ENCODE measurements at regions not wholly inside any gene's neighbourhood (a gene's known extent, or its start where the extent isn't known, plus 50 kb on each side); places are given as distances from the start of the nearest gene placed in this dataset.
"Not testable (repeated sequence)": the region's sequence is repeated elsewhere in the genome, so short reads cannot be mapped to it uniquely, and the experiment has no call there.

DNA sequence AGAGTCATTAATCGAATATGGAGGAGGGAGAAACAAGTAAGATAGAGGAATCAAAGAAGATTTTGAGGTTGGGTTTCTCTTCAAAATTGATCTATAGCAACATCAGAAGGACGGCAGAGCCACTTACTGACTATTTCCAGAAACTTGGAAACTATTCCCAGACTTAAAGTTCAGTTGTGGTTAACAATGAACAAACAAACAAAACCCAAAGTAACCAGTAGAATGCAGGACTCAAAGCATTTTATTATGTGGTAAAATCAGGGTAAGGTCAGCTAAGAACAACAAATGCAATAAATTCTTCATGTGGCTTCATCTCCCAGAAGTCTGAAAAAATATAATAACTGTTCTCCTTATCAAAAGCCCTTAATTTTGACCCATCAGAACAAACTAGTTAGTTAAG, 54.9 kb upstream of the OSMR start:
- Histone ChIP-seq H3K4me3 (ENCODE audit: low read length) (no peak overlapping the region), H3K27ac (ENCODE audit: low read depth in 1 of 2, low read length in 2 of 2) (no peak overlapping the region), H3K27me3 (ENCODE audit: control insufficient read depth in 1 of 2, insufficient read depth in 2 of 2, low read length in 2 of 2) (no peaks in the 10 kb centered on the region), H3K9me3 (ENCODE audit: control insufficient read depth in 1 of 2, insufficient read depth in 1 of 2, low read length in 2 of 2) (peaks cover 0 to 10% of the 10 kb centered on the region in 2 experiments), H3K36me3 (ENCODE audit: insufficient read depth, low read length) (no peaks in the 10 kb centered on the region), H3K4me1 (ENCODE audit: insufficient read depth, low read length) (no peaks in the 10 kb centered on the region)
- Mint-ChIP-seq H3K4me1 (ENCODE audit: low read depth) (no peaks in the 10 kb centered on the region), H3K4me3 (no peak overlapping the region), H3K27ac (no peak overlapping the region), H3K36me3 (ENCODE audit: low read depth) (no peaks in the 10 kb centered on the region), H3K9me3 (peaks cover 2% of the 10 kb centered on the region), H3K27me3 (peaks cover 36% of the 10 kb centered on the region)
- TF ChIP-seq, protein P1, sequence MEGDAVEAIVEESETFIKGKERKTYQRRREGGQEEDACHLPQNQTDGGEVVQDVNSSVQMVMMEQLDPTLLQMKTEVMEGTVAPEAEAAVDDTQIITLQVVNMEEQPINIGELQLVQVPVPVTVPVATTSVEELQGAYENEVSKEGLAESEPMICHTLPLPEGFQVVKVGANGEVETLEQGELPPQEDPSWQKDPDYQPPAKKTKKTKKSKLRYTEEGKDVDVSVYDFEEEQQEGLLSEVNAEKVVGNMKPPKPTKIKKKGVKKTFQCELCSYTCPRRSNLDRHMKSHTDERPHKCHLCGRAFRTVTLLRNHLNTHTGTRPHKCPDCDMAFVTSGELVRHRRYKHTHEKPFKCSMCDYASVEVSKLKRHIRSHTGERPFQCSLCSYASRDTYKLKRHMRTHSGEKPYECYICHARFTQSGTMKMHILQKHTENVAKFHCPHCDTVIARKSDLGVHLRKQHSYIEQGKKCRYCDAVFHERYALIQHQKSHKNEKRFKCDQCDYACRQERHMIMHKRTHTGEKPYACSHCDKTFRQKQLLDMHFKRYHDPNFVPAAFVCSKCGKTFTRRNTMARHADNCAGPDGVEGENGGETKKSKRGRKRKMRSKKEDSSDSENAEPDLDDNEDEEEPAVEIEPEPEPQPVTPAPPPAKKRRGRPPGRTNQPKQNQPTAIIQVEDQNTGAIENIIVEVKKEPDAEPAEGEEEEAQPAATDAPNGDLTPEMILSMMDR (IDR thresholded peaks at IDR 0.05), result no peak
- POLR2A ChIA-PET, result no interaction called here
- CTCF ChIA-PET, result no interaction called here
- intact Hi-C loops (cut with DNase I, micrococcal nuclease), result no loop called here
- no peak for ATAC-seq (ENCODE audit: poor library complexity)
- no peak for DNase-seq

DNA sequence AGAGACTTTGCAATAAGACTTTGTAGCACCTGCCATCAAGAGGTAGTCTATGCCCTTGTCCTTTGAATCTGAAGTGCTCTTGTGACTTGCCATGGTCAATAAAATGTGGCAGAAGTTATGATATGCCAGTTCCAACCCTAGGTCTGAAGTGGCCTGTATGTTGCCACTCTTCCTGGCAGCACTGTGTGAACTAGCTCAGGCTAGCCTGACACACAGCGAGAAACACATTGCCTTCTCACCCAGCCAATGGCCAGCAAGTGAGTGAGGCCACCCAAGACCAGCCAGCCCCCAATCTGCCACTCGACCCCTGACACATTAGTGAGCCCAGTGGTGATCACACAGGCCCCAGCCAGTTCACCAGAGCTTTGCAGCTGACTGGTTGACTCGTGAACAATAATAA, 52.7 kb upstream of the OSMR start:
- H3K9me3 Mint-ChIP-seq, result no peaks in the 10 kb centered on the region
- no peak overlapping the region for H3K4me3 Mint-ChIP-seq
- DNase-seq (no peak), ATAC-seq (ENCODE audit: poor library complexity) (no peak)
- TF ChIP-seq, protein P1 (IDR thresholded peaks at IDR 0.05), result no peak
- H3K27ac Mint-ChIP-seq, result no peak overlapping the region
- H3K9me3 ChIP-seq (ENCODE audit: control insufficient read depth in 1 of 2, insufficient read depth in 1 of 2, low read length in 2 of 2), result peaks cover 0 to 3% of the 10 kb centered on the region in 2 experiments
- no peaks in the 10 kb centered on the region for H3K4me1 ChIP-seq (ENCODE audit: insufficient read depth, low read length)
- H3K36me3 ChIP-seq (ENCODE audit: insufficient read depth, low read length), result no peaks in the 10 kb centered on the region
- no peaks in the 10 kb centered on the region for H3K36me3 Mint-ChIP-seq (ENCODE audit: low read depth)
- no peak overlapping the region for H3K4me3 ChIP-seq (ENCODE audit: low read length)
- H3K27ac ChIP-seq (ENCODE audit: low read depth in 1 of 2, low read length in 2 of 2), result no peak overlapping the region
- no peaks in the 10 kb centered on the region for H3K27me3 ChIP-seq (ENCODE audit: control insufficient read depth in 1 of 2, insufficient read depth in 2 of 2, low read length in 2 of 2)
- CTCF ChIA-PET, result interaction anchor here (0.5 kb wide), 1 partner anchor 49 kb away, joined by 3 read pairs; no protein-coding TSS in a partner anchor
- intact Hi-C loops (cut with DNase I, micrococcal nuclease), result no loop called here
- peaks cover 32% of the 10 kb centered on the region for H3K27me3 Mint-ChIP-seq
- POLR2A ChIA-PET, result no interaction called here
- no peaks in the 10 kb centered on the region for H3K4me1 Mint-ChIP-seq (ENCODE audit: low read depth)

DNA sequence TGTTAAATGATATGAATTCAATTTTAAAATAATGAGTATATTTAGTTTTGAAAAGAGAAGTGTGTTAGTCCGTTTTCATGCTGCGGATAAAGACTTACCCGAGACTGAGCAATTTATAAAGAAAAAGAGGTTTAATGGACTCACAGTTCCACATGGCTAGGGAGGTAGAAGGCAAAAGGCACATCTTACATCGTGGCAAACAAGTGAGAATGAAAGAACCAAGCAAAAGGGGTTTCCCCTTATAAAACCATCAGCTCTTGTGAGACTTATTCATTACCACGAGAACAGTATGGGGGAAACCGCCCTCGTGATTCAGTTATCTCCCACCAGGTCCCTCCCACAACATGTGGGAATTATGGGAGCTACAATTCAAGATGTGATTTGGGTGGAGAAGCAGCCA, 51.8 kb upstream of the OSMR start:
- intact Hi-C loops (cut with DNase I, micrococcal nuclease); CTCF ChIA-PET; H3K4me3 ChIP-seq (ENCODE audit: low read length); H3K4me1 ChIP-seq (ENCODE audit: insufficient read depth, low read length); H3K4me1 Mint-ChIP-seq (ENCODE audit: low read depth); H3K9me3 Mint-ChIP-seq; H3K4me3 Mint-ChIP-seq; DNase-seq; POLR2A ChIA-PET; H3K36me3 ChIP-seq (ENCODE audit: insufficient read depth, low read length); ATAC-seq (ENCODE audit: poor library complexity); H3K27ac Mint-ChIP-seq; H3K36me3 Mint-ChIP-seq (ENCODE audit: low read depth); H3K27me3 ChIP-seq (ENCODE audit: control insufficient read depth in 1 of 2, insufficient read depth in 2 of 2, low read length in 2 of 2); H3K9me3 ChIP-seq (ENCODE audit: control insufficient read depth in 1 of 2, insufficient read depth in 1 of 2, low read length in 2 of 2); H3K27ac ChIP-seq (ENCODE audit: low read depth in 1 of 2, low read length in 2 of 2): not testable (repeated sequence)
- peaks cover 32% of the 10 kb centered on the region for H3K27me3 Mint-ChIP-seq

DNA sequence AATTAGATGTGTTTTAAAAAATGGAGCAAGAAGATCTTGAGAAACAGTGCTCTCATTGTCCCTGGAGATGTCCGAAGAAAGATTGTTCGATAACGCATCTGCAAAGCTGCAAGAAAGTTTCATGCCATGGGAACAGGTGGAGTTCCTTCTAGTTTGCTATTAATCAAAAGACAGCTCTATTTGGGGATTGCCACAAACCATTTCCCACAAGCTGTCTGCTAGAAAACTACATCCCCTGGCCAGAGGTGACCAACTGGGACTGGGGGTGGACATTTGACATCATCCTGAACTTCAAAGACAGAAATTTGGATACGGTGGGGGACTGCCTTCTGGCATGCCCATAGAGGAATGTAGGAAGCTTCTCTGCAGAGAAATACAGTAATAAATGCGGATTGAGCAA, 50.8 kb upstream of the OSMR start:
- peaks cover 38% of the 10 kb centered on the region for H3K27me3 Mint-ChIP-seq
- H3K27ac Mint-ChIP-seq, result no peak overlapping the region
- no peaks in the 10 kb centered on the region for H3K4me1 ChIP-seq (ENCODE audit: insufficient read depth, low read length)
- ATAC-seq (ENCODE audit: poor library complexity), result no peak
- TF ChIP-seq, protein P1 (IDR thresholded peaks at IDR 0.05), result no peak
- peaks cover 0 to 5% of the 10 kb centered on the region in 2 experiments for H3K27me3 ChIP-seq (ENCODE audit: control insufficient read depth in 1 of 2, insufficient read depth in 2 of 2, low read length in 2 of 2)
- CTCF ChIA-PET, result no interaction called here
- POLR2A ChIA-PET, result no interaction called here
- no peak for DNase-seq
- no peaks in the 10 kb centered on the region for H3K36me3 ChIP-seq (ENCODE audit: insufficient read depth, low read length)
- no peak overlapping the region for H3K4me3 ChIP-seq (ENCODE audit: low read length)
- no peaks in the 10 kb centered on the region for H3K4me1 Mint-ChIP-seq (ENCODE audit: low read depth)
- H3K4me3 Mint-ChIP-seq, result no peak overlapping the region
- no peaks in the 10 kb centered on the region for H3K9me3 Mint-ChIP-seq
- peaks cover 0 to 3% of the 10 kb centered on the region in 2 experiments for H3K9me3 ChIP-seq (ENCODE audit: control insufficient read depth in 1 of 2, insufficient read depth in 1 of 2, low read length in 2 of 2)
- intact Hi-C loops (cut with DNase I, micrococcal nuclease), result no loop called here
- H3K27ac ChIP-seq (ENCODE audit: low read depth in 1 of 2, low read length in 2 of 2), result no peak overlapping the region
- no peaks in the 10 kb centered on the region for H3K36me3 Mint-ChIP-seq (ENCODE audit: low read depth)

Measured in CD4-positive, alpha-beta T cell (primary cell).